GM21381 (cell line): ENCODE measurements at regions not wholly inside any gene's neighbourhood (a gene's known extent, or its start where the extent isn't known, plus 50 kb on each side); places are given as distances from the start of the nearest gene placed in this dataset.

Experiments
- ATAC-seq: cut with Tn5 transposase; IDR thresholded peaks from one replicate; pipeline ENCODE4 v1.9.1; 2021; ENCODE audit warnings: mild to moderate bottlenecking, moderate library complexity; ENCODE audit not compliant: unreplicated experiment

- no peak for ATAC-seq
Observed at GRCh38 chr21:19908390-19908789, 1089.8 kb upstream of the NCAM2 start.

GRCh38 chr21:19914028-19914427, 1084.2 kb upstream of the NCAM2 start:
- no peak for ATAC-seq

- ATAC-seq = no peak
Observed at GRCh38 chr21:19921211-19921610, 1077.0 kb upstream of the NCAM2 start.

- no peak for ATAC-seq
Observed at GRCh38 chr21:19922122-19922521, 1076.1 kb upstream of the NCAM2 start.

GRCh38 chr21:19935467-19935866, 1062.7 kb upstream of the NCAM2 start:
- ATAC-seq = no peak

GRCh38 chr21:19937619-19938018, 1060.6 kb upstream of the NCAM2 start:
- no peak for ATAC-seq

GRCh38 chr21:19941626-19942025, 1056.6 kb upstream of the NCAM2 start:
- ATAC-seq = no peak

GRCh38 chr21:19950347-19950746, 1047.9 kb upstream of the NCAM2 start:
- ATAC-seq = no peak

GRCh38 chr21:19969156-19969555, 1029.1 kb upstream of the NCAM2 start:
- ATAC-seq = no peak

GRCh38 chr21:19981938-19982337, 1016.3 kb upstream of the NCAM2 start:
- no peak for ATAC-seq

- no peak for ATAC-seq
Observed at GRCh38 chr21:19986396-19986795, 1011.8 kb upstream of the NCAM2 start.

GRCh38 chr21:19987671-19988070, 1010.5 kb upstream of the NCAM2 start:
- no peak for ATAC-seq

- ATAC-seq = no peak
Observed at GRCh38 chr21:19992540-19992939, 1005.7 kb upstream of the NCAM2 start.

- ATAC-seq = no peak
Observed at GRCh38 chr21:19993268-19993667, 1004.9 kb upstream of the NCAM2 start.

GRCh38 chr21:19995253-19995652, 1003.0 kb upstream of the NCAM2 start:
- ATAC-seq = no peak

- no peak for ATAC-seq
Observed at GRCh38 chr21:19998453-19998852, 999.8 kb upstream of the NCAM2 start.

- ATAC-seq = peak; percentile 64
Observed at GRCh38 chr21:19999369-20000272, 998.6 kb upstream of the NCAM2 start.

- ATAC-seq = no peak
Observed at GRCh38 chr21:20004367-20004766, 993.8 kb upstream of the NCAM2 start.

GRCh38 chr21:20010691-20011200, 987.5 kb upstream of the NCAM2 start:
- ATAC-seq = no peak

- no peak for ATAC-seq
Observed at GRCh38 chr21:20013851-20014250, 984.4 kb upstream of the NCAM2 start.

GRCh38 chr21:20016435-20017005, 981.7 kb upstream of the NCAM2 start:
- ATAC-seq = no peak

GRCh38 chr21:20020026-20020425, 978.2 kb upstream of the NCAM2 start:
- ATAC-seq = no peak
